GDM1 (cell line): ENCODE measurements at regions not wholly inside any gene's neighbourhood (a gene's known extent, or its start where the extent isn't known, plus 50 kb on each side); places are given as distances from the start of the nearest gene placed in this dataset.
"Not testable (repeated sequence)": the region's sequence is repeated elsewhere in the genome, so short reads cannot be mapped to it uniquely, and the experiment has no call there.

Experiments used
- DNase-seq: peaks from one replicate; lab custom pipeline; 2025; lab: John Stamatoyannopoulos, UW

DNA sequence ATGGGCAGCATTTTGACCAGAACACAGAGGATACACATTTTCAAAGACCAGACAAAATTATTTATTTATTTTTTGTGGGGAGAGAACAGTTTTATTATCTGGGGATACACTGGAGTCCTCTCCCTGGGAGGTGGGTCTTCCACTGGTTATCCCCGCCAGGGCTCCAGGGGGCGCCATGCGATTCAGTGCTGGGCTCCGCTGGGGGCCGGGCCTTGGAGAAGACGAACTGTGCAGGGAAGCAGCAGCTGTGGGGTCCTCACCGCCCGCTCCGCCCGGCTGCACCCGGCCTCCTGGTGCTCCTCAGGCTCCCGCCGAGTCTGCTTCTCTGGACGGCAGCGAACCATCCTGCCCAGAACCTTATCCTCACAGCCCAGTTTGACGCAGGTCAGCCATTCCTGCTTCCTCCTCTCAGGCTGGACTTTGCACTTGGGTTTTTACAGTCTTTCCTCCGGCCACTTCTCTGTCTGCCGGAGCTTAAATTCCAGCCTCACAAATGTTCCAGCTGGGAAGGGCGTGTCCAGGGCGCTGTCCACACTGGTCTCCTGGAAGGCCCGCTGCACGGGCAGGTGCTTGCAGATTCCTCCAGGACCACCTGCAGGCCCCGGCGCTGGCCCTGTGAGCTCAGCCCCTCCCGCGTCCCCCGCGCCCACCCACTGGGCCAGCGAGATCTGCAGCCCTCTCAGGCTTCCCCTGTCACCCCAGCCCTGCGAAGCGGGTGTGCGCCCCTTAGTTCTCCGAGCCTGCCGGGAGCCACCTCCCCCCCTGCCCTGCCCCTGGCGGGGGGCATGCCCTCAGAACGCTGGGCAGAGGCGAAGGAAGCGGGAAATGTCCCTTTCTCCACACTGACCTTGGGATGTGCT is 1830.0 kb upstream of the DEFB115 start:
- no peak for DNase-seq

DNA sequence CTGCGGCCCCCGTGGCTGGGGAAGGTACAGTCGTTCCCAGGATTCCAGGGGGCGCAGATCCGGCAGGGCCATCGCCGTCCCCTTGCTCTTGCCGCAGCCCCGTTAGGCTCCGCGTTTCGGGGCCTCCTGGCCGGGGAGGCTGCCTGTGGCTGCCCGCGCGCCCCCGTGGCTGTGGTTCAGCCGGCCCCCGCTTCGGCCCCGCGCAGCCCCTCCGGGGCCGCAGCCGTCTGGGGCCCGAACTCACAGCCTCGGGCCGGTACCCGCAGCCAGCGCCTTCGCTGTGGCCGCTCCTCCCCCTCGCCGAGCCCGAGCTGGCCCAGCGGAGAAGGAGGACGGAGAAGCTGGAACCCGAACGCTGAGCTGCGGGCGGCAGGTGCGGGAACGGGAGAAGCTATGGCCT is 1826.9 kb upstream of the DEFB115 start:
- DNase-seq, result no peak

DNA sequence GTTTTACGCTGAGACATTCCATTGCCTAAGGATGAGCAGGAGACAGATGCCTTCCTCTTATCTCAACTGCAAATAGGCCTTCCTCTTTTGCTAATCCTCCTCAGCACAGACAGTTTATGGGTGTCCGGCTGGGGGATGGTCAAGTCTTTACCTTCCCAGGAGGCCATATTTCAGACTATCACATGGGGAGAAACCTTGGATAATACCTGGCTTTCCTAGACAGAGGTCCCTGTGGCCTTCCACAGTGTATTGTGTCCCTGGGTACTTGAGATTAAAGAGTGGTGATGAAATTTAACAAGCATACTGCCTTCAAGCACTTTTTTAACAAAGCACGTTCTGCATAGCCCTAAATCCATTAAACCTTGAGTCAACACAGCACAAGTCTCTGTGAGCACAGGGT is 1816.7 kb upstream of the DEFB115 start:
- DNase-seq, result not testable (repeated sequence)

DNA sequence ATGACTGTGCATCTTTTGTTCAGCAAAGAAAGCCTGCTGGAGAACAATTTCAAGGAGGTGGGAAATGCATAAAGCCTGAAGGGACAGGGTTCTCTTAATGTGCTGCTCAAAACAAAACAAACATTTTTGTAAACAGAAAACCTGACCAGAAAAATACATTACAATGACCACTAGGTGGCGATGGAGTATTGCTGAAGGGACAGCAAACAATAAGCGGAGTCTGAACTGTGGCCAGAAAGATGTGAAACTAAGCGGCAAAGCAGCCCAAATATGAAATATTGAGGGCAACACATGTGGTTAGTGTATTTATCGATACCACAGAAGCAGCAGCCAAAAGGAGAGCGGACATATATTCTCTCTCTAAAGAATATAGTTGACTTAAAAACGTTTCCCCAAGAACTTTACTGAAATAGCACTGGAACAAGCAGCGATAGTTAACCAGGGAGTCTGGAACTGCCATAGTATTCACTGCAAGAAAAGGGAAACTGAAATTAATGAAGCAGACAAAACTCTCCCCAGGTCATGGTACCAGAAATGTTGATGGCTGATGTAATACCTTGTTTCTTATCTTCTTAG is 1814.2 kb upstream of the DEFB115 start:
- DNase-seq, result not testable (repeated sequence)

DNA sequence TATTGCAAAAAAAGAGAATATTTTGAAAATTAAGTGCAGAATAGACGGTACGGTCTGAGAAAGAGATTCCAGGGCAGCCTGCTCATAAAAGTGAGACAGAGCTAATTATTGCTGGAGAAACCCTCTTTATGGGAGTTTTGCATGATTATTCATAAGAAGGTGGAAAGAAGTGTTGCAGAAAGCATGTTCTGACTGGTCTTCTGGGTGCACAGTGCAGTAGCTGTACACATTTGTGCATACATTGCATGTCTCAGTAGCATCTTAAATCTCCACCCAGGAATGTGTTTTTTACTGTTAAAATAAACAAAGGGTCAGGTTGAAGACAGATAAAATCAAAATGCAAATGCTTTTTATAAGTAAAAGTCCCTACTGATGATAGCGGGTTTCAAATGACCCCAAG is 1813.6 kb upstream of the DEFB115 start:
- no peak for DNase-seq

DNA sequence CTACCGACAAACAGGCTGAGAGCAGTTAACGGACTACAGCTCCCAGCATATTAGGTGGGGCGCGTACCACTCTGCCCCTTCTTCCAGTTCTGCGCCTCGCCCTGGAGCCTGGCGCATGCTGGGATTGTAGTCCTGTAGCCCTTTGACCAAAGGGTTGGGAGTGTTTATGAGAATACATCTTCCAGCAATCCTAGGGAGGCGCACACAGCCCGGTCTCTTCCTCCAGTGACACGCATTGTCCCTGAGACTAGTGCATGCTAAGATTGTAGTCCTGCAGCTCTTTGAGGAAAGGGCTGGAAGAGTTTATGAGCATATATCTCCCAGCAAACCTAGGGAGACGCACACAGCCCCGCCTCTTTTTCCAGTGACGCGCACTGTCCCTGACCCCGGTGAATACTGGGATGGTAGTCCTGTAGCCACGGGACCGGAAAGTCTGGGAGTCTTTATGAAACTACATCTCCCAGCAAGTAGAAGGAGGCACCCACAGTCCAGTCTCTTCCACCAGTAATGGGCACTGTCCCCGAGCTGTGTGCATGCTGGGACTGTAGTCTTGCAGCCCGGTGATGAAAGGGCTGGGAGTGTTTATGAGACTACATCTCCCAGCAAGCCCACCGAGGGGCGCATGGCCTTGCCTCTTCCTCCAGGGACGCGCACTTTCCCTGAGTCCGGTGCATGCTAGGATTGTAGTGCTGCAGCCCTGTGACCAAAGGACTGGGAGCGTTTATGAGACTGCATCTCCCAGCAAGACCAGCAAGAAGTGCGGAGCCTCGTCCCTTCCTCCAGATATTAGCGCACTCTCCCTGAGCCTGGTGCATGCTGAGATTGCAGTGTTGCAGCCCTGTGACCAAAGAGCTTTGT is 1812.2 kb upstream of the DEFB115 start:
- DNase-seq, result peak; percentile 27

DNA sequence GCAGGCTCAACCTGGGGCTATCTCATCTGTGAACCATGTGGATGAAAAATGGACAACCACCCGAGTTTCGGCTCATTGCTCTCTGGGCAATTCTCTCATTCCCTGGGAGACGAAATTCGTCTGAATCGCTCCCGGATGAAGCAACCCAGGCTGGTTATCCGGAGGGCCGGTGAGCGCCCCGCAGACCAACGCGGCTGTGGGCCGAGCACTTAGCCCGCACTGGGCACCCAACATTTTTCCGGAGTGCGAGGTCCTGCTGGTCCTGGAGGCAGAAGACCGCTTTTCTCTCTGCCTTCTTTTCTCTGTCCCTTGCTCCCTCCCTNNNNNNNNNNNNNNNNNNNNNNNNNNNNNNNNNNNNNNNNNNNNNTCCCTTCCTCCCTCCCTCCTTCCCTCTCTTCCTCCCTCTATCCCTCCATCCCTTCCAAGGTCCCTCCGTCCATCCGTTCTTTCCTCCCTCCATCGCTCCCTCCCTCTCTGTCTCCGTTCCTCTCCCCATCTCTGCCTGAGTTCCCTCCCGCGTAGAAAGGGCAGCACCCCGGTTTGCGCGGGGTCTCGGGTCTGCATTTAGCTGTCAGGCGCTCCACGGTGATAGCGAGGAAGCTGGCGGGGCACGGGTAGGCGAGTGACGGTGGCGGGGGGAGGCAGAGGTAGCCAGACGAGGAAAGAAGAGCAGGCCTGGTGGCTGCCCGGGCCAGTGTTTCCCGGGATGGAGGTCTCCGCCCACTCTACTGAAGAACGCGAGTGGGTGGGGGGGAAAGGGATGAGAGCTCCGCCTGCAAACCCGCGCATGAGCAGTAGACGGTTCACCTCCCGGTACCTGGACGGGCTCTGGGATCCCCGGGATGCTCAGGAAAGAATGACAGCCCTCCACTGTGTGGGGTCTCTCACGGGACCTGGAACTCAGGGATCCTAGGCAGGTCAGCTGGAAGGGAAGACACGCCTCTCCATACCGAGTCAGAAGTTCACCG is 1809.7 kb upstream of the DEFB115 start:
- DNase-seq, result not testable (repeated sequence)

DNA sequence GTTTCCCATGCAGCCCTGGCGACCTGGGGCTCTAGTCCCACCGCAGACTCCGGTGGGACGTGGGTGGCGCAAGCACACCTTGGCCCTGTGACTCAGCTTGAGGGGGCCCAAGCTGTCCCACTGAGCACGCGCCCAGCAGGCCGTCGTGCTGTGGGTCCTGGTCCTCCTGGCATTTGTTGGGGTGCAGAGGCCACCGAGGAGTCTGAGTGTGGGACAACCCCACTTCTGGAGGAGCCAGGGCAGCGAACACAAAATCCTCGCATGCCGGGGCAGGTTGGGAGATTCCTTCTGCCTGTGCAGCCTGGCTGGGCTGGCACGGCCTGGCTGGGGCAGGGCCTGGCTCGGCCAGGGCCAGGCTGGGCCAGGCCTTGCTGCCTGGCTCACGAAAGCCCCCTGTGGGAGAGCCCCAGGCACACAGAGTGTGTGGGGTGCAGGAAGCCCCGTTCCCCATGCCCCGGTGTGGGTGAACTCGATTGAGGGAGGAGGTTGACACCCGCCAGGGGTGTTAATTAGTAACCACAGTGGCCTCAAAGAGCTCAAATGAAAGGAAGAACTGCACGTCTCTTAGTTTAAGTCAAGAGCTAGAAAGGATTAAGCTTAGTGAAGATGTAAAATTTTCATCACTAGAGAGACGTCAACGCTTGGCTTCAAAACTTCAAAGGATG is 1808.5 kb upstream of the DEFB115 start:
- DNase-seq, result no peak

DNA sequence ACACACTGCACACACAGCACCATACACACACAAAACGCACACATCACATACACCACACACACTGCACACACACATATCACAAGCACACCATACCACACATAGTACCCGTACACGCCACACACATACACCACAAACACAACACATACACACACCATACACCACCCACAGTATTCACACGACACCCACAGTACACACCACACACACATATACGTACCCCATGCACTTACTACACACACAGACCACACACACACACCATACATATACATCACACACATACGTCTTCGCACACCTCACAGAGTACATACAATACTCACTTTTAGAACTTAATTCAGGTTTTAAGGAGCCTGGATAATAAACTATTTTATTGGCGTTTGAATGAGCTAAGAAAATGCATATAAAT is 1805.3 kb upstream of the DEFB115 start:
- no peak for DNase-seq

DNA sequence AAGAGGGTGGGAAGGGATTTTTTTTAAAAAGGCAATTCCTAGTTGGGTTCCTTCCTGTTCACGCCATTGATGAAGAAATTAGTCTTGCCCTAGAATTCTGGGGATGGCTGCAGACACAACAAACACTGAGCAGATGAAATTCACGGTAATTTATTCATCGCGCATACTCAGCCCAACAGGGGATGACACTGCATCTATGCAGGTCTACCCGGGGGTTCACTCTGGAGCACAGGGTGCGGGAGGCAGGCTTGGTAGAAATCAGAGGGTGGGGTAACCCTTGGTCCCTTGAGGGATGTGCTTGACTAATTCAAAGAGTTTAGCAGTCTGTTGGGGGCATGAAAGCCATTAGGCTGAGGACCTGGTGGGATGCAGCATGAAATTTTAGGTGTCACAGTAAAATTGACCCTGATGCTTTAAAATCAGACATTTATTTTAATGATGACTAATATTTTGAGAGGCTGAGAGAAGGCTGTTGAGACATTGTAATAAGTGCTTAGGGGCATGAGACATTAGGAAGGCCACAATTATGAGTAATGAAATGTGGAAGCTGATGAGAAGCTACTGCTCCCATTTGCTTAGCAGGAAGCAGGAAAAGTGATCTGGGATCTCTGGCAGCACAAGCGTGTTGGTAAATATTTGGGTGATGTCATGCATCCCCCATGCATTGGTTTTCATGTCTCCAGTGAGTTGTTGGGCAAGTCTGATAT is 1800.3 kb upstream of the DEFB115 start:
- DNase-seq, result not testable (repeated sequence)

DNA sequence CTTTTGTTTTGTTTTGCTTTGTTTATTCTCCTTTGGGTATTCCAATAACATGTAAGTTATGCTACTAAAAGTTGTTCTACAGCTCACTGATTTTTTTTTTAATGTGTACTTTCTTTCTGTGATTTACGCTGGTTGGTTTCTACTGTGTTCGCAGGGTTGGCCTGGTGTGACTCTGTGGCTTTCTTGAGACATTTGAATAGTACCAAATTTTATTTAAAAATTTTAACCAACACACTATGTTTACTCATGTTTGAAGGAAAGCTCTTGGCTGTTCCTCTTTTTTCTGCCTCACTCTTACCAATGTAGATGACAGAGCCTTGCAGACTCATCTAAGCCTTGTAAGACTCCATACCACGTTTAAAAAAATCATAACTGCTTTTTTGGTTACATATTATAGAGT is 1784.9 kb upstream of the DEFB115 start:
- DNase-seq, result no peak

DNA sequence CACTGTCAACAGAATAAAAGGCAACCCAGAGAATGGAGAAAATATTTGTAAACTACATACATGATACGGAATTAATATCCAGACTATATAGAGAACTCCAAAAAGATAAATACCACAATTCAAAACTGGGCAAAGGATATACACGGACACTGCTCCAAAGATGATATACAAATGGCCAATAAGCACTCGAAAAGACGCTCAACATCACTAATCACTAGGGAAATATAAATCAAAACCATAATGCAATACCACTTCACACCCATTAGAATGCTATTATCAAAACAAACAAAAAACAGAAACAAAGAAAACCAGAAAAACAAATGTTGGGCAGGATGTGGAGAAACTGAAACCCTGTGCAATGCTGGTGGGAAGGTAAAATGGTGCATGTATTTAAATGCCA is 1764.6 kb upstream of the DEFB115 start:
- not testable (repeated sequence) for DNase-seq

DNA sequence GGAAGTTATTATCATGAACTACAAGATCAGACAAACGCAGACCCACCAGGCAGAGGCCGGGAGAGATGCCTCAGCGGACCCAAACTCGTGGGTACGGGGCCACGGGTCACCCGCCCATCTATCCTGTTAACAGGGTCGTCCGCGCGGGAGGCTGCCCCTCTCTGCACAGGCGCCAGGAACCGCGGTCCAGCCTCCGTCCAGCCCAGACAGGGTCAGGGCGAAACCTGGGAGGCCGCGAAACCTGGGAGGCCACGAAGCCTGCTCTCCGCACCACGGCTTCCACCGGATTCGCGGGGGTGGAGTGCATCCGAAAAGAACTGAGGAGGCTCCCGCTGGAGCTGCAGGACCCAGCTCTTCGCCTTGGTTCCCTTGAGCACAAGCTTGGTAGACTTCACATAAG is 1760.7 kb upstream of the DEFB115 start:
- not testable (repeated sequence) for DNase-seq

DNA sequence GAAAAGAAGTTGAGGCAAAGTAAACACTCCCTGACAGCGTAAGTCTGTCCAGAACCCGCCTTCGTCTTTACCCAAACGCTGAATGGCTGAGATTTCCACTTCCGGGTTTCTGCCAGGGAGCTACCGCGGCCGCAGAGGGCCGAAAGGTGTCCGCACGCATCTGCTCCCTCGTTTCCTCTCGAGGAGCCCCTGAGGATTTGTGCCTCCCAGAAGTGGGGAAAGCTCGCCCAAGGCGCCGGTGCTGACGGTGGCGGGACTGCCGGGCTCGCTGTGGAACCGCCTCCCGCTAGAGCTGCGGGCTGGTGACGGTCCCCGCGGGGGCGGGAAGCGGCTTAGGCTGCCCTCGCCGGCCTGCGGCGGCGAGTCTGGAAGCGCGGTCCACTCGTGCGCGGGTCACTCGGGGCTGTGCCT is 1760.2 kb upstream of the DEFB115 start:
- DNase-seq, result no peak

DNA sequence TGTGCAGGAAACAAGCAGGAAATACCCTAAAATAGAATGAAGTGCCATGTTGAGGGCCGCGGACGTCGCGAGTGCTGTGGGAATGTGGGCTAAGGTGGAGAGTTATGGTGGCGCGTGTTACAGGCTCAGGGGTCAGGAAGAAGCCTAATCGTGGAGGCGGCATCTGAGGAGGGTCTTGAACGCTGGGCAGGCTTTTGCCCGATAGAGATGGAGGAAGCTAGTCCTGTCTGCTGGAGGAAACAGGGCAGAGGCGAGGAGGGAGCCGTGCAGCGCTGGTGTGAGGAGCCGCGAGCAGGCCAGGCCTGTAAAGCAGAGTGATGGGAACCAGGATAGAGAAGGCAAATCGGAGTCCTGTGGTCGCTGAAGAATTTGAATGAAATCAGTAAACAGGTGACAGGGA is 1759.8 kb upstream of the DEFB115 start:
- not testable (repeated sequence) for DNase-seq

DNA sequence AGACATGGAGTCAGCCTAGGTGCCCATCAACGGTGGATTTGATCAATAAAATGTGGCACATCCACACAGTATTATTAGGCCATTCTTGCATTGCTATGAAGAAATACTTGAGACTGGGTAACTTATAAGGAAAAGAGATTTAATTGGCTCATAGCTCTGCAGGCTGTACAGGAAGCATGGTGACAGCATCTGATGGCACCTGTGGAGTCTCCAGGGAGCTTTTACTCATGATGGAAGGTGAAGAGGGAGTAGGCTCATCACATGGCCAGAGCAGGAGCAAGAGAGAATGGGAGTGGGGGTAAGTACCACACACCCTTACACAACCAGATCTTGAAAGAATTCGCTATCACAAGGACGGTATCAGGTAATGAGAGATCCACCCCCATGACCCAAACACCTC is 1756.7 kb upstream of the DEFB115 start:
- not testable (repeated sequence) for DNase-seq

DNA sequence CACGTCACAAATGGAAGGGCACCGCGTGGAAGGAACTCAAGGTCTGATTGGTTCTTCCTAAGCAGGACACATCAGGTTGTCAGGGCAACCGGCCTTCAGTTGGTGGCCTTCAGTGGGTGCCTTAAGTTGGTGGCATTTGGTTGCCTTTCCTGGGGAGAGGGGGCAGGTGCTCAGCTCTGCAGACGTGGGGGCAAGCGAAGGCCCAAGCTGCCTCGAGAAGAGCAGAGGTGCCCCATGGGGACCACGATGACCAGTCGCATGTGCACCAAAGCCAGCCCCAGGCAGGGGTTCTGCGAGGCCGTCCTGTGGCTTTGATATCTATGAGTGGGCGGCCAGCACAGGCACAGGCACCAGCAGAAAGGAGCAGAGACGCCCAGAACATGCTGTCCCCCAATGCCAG is 1742.8 kb upstream of the DEFB115 start:
- not testable (repeated sequence) for DNase-seq

DNA sequence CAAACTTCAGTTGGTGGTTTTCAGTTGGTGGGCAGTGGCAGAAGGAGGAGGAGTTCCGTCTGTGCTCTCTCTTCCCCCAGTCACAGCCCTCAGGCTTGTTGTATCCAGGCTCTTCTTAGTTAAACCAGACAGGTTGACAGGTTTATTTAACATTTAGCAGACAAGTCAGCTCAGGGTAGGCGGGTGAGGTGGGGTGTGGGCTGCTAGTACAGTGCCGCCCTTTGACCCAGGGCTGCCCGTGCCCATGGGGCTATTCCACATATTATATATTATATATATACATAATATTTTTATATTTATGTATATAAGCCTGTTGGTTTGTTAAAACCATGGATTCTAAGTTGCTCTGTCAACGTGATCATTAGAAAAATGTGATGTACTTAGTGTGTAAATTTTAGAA is 1740.6 kb upstream of the DEFB115 start:
- DNase-seq, result not testable (repeated sequence)

DNA sequence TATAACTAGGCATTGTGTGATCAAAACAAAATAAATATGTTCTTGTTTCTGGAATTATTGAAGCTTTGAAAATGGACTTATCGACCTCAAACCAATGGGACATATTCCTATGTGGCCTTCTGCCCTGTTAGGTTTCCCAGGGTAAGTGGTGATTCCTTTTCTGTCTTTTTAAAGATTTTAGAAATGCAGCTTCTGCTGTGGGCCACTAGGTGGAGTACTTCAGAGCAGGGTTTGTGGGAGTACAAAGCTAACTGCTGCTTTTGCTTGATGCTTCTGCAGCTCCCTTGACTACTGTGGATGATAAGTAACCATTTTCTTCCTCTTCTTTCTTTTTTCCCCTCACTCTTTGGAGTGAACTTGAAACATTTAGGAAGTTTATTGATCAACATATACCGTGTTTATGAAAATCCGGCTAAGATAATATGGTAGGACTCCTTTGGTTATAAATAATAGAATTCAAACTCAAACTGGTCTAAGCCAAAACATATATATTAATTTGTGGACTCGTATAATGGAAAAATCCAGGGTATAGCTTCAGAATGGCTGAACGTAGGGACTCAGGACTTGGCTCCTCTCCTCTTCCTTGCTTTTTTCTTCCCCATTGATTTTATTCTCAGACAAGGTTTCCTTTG is 1737.7 kb upstream of the DEFB115 start:
- DNase-seq, result not testable (repeated sequence)
